CD4-positive, alpha-beta T cell treated with Interleukin-12 subunit alpha and Interleukin-12 subunit beta, for 1 hour (primary cell): ENCODE measurements at regions not wholly inside any gene's neighbourhood (a gene's known extent, or its start where the extent isn't known, plus 50 kb on each side); places are given as distances from the start of the nearest gene placed in this dataset.

ENCODE experiments used
- DNase-seq: peaks from one replicate; pipeline ENCODE4 v3.0.0-alpha.2; 2020

- DNase-seq = no peak
Observed at GRCh38 chr2:212596276-212596675, 57.7 kb upstream of the ERBB4 start.

- no peak for DNase-seq
Observed at GRCh38 chr2:212595036-212595654, 56.5 kb upstream of the ERBB4 start.

GRCh38 chr2:212592695-212593094 is 54.1 kb upstream of the ERBB4 start:
- no peak for DNase-seq
